RWPE2 (cell line): ENCODE measurements at regions not wholly inside any gene's neighbourhood (a gene's known extent, or its start where the extent isn't known, plus 50 kb on each side); places are given as distances from the start of the nearest gene placed in this dataset.

Source experiments
- ATAC-seq: fragments of 200-7000 bp; cut with Tn5 transposase; 3 replicates; pipeline ENCODE4 v1.9.1; 2021; ENCODE audit warnings: low read depth
- DNase-seq: peaks from one replicate; pipeline ENCODE4 v3.0.0-alpha.2; 2020; ENCODE audit warnings: low spot score
- H3K27ac ChIP-seq: fragments of 450-650 bp; 2 replicates; pipeline ENCODE4 v1.5.1; 2017; ENCODE audit warnings: mild to moderate bottlenecking; ENCODE audit not compliant: poor library complexity, severe bottlenecking
- H3K27me3 ChIP-seq: fragments of 250-450 bp; sonication (Bioruptor Pico); 2 replicates; pipeline ENCODE4 v1.5.1; 2021; ENCODE audit warnings: mild to moderate bottlenecking, moderate library complexity; ENCODE audit not compliant: insufficient read depth, poor library complexity, severe bottlenecking
- H3K36me3 ChIP-seq: fragments of 250-450 bp; sonication (Bioruptor Pico); 2 replicates; pipeline ENCODE4 v1.5.1; 2020; ENCODE audit warnings: low read depth, mild to moderate bottlenecking, moderate library complexity
- H3K4me1 ChIP-seq: fragments of 250-450 bp; sonication (Bioruptor Pico); 2 replicates; pipeline ENCODE4 v1.5.1; 2021; ENCODE audit warnings: mild to moderate bottlenecking, moderate library complexity; ENCODE audit not compliant: insufficient read depth, poor library complexity, severe bottlenecking
- H3K4me3 ChIP-seq: fragments of 250-450 bp; sonication (Bioruptor Pico); 2 replicates; pipeline ENCODE4 v1.5.1; 2021; ENCODE audit warnings: mild to moderate bottlenecking, moderate library complexity; ENCODE audit not compliant: severe bottlenecking
- H3K9me3 ChIP-seq: fragments of 250-450 bp; sonication (Bioruptor Pico); 2 replicates; pipeline ENCODE4 v1.5.1; 2021; ENCODE audit warnings: mild to moderate bottlenecking, moderate library complexity; ENCODE audit not compliant: severe bottlenecking
- TF ChIP-seq, protein P1 (sequence below): fragments of 450-650 bp; IDR thresholded peaks from one replicate; pipeline ENCODE4 v1.5.1; 2017; ENCODE audit warnings: mild to moderate bottlenecking, moderate library complexity; ENCODE audit not compliant: poor library complexity, severe bottlenecking

DNA sequence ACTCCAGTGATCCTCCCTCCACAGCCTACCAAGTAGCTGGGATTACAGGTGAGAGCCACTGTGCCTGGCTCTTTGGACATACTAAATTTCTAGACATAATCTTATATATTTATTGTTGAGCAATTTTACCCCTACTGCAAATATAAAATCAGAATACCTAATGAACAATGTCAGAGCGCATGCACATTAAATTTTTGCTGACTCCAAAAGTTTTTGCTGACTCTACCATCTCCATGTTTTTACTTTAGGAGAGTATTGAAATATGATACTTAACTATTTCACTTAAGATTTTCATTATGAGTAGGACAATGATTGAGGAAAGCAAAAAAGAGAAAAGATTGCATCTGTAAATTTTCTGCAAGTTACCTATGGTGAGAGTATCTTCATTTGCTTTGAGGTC, 402.3 kb downstream of the LRRC70 start:
- no peaks in the 10 kb centered on the region for H3K9me3 ChIP-seq
- no peaks in the 10 kb centered on the region for H3K4me1 ChIP-seq
- no peaks in the 10 kb centered on the region for H3K36me3 ChIP-seq
- peaks cover 3% of the 10 kb centered on the region for H3K27me3 ChIP-seq
- no peak for ATAC-seq
- H3K27ac ChIP-seq, result no peak overlapping the region
- H3K4me3 ChIP-seq, result no peak overlapping the region
- DNase-seq, result no peak
- TF ChIP-seq, protein P1, sequence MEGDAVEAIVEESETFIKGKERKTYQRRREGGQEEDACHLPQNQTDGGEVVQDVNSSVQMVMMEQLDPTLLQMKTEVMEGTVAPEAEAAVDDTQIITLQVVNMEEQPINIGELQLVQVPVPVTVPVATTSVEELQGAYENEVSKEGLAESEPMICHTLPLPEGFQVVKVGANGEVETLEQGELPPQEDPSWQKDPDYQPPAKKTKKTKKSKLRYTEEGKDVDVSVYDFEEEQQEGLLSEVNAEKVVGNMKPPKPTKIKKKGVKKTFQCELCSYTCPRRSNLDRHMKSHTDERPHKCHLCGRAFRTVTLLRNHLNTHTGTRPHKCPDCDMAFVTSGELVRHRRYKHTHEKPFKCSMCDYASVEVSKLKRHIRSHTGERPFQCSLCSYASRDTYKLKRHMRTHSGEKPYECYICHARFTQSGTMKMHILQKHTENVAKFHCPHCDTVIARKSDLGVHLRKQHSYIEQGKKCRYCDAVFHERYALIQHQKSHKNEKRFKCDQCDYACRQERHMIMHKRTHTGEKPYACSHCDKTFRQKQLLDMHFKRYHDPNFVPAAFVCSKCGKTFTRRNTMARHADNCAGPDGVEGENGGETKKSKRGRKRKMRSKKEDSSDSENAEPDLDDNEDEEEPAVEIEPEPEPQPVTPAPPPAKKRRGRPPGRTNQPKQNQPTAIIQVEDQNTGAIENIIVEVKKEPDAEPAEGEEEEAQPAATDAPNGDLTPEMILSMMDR, result no peak

- ATAC-seq (no peak), DNase-seq (no peak)
- no peaks in the 10 kb centered on the region for H3K9me3 ChIP-seq
- TF ChIP-seq, protein P1, result no peak
- H3K4me1 ChIP-seq, result no peaks in the 10 kb centered on the region
- no peak overlapping the region for H3K4me3 ChIP-seq
- no peak overlapping the region for H3K27ac ChIP-seq
- H3K27me3 ChIP-seq, result peaks cover 3% of the 10 kb centered on the region
- H3K36me3 ChIP-seq, result no peaks in the 10 kb centered on the region
Observed at GRCh38 chr5:62979472-62979871, 400.9 kb downstream of the LRRC70 start.

DNA sequence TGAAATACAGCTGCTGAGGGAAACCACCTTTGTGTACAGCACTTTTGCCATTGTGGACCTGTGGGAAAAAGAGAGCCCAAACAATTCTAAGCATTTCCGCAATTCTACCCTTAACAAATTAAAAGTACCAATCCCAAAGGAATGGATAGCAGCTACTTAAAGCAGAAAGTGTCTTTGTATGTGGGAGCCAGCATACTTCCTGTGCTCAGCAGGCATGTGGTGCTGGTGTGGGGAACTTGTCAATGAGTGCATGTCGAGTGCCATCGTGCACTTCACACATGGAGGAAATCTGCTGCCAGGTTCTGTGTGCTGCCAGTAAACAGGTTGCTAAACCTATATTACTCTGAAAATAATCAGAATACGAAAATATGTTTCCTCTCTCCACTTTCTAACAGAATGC, 399.0 kb downstream of the LRRC70 start:
- no peaks in the 10 kb centered on the region for H3K9me3 ChIP-seq
- H3K4me1 ChIP-seq, result no peaks in the 10 kb centered on the region
- no peak overlapping the region for H3K27ac ChIP-seq
- DNase-seq (no peak), ATAC-seq (no peak)
- no peak overlapping the region for H3K4me3 ChIP-seq
- H3K27me3 ChIP-seq, result peaks cover 3% of the 10 kb centered on the region
- no peaks in the 10 kb centered on the region for H3K36me3 ChIP-seq
- TF ChIP-seq, protein P1, result no peak

DNA sequence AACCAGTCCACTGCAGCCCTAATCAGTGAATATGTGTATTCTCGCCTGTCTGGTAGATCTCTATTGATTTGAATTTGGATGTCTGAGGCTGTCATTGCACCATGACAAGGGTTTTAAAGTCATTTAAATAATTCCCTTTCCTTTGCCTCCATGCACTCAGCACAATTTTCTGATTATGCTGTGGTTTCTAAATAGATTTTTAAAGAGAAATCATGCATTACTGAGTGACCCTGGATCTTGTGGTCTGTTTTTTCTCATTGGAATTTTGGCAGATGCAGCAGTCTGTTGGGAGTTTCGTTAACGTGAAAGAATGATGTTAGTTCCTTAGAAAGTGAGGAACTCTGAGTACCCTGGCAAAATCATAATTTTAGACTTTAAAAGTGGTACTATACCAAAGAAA, 396.0 kb downstream of the LRRC70 start:
- ATAC-seq (no peak), DNase-seq (no peak)
- TF ChIP-seq, protein P1, result no peak
- Histone ChIP-seq H3K27ac (no peak overlapping the region), H3K9me3 (no peaks in the 10 kb centered on the region), H3K36me3 (no peaks in the 10 kb centered on the region), H3K4me1 (no peaks in the 10 kb centered on the region), H3K4me3 (no peak overlapping the region), H3K27me3 (peaks cover 3% of the 10 kb centered on the region)

DNA sequence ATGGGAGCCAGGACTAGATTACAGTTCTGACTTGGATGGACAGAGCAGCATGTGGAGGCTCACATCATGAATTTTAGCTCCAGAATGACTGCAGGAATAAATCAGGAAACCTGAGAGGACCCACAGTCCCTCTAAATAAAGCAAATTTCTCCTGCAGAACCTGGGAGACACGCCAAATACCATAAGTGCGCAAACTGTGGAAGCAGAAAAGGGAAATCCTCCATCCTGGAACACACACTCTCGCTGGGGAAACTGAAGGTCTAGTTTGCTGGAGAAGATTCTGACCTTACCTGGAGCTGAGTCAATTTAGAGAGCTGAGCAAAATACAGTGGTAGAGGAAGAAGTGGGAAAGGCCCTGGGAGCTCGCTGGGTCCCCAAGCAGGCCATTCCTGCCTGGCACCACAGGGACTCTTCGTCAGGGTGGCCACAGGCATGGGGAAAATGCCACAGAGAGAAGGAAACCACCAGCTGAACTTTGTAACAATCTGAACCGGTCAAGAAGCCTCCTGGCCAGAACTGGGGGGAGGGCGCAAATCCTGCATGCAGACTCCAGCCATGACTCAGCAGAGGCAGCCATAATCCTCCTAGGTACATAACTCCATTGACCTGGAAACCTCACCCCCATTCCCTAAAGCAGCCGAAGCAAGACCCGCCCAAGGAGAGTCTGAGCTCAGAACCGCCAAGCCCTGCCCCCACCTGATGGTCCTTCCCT, 390.9 kb downstream of the LRRC70 start:
- no peak overlapping the region for H3K4me3 ChIP-seq
- H3K9me3 ChIP-seq, result no peaks in the 10 kb centered on the region
- no peaks in the 10 kb centered on the region for H3K4me1 ChIP-seq
- ATAC-seq (no peak), DNase-seq (no peak)
- H3K27me3 ChIP-seq, result no peaks in the 10 kb centered on the region
- no peaks in the 10 kb centered on the region for H3K36me3 ChIP-seq
- TF ChIP-seq, protein P1, result no peak
- H3K27ac ChIP-seq, result no peak overlapping the region
